SH-SY5Y (cell line): ENCODE measurements at regions not wholly inside any gene's neighbourhood (a gene's known extent, or its start where the extent isn't known, plus 50 kb on each side); places are given as distances from the start of the nearest gene placed in this dataset.

Experiments
- GATA2 ChIP-seq: IDR thresholded peaks from 2 replicates; pipeline ENCODE4 v1.6.1; 2011; ENCODE audit warnings: mild to moderate bottlenecking, low read depth, low read length
- GATA3 ChIP-seq: IDR thresholded peaks from 2 replicates; pipeline ENCODE4 v1.6.1; 2011; ENCODE audit warnings: low read depth, mild to moderate bottlenecking, low read length, moderate library complexity

- TF ChIP-seq GATA2 (no peak), GATA3 (no peak)
These were observed 739.5 kb upstream of the EEF2KMT start for GRCh38 chr16:5837007-5837670.
